ENCODE measurements at regions not wholly inside any gene's neighbourhood (a gene's known extent, or its start where the extent isn't known, plus 50 kb on each side); places are given as distances from the start of the nearest gene placed in this dataset.

GRCh38 chr14:73775339-73776193 lies 61.4 kb upstream of the PNMA1 start:
- WGBS, 2 donors = 69 to 74% methylated on average over 10 of the region's 10 CpGs
- Histone ChIP-seq H3K27ac (peak overlapping the region in 3 of 4 donors; percentile 42 to 69 (median 47)), H3K27me3 (no peaks in the 10 kb centered on the region), H3K36me3 (no peaks in the 10 kb centered on the region), H3K9me3 (no peaks in the 10 kb centered on the region), H3K4me3 (no peak overlapping the region), H3K4me1 (peaks cover 0 to 89% (median 61%) of the 10 kb centered on the region in 4 donors)
- no peak for DNase-seq (ENCODE audit: low spot score in 2 of 2)
- TF ChIP-seq EP300 (IDR thresholded peaks at IDR 0.05) (no peak), POLR2A (IDR thresholded peaks at IDR 0.05) (no peak)
- TF ChIP-seq, protein P1, sequence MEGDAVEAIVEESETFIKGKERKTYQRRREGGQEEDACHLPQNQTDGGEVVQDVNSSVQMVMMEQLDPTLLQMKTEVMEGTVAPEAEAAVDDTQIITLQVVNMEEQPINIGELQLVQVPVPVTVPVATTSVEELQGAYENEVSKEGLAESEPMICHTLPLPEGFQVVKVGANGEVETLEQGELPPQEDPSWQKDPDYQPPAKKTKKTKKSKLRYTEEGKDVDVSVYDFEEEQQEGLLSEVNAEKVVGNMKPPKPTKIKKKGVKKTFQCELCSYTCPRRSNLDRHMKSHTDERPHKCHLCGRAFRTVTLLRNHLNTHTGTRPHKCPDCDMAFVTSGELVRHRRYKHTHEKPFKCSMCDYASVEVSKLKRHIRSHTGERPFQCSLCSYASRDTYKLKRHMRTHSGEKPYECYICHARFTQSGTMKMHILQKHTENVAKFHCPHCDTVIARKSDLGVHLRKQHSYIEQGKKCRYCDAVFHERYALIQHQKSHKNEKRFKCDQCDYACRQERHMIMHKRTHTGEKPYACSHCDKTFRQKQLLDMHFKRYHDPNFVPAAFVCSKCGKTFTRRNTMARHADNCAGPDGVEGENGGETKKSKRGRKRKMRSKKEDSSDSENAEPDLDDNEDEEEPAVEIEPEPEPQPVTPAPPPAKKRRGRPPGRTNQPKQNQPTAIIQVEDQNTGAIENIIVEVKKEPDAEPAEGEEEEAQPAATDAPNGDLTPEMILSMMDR (IDR thresholded peaks at IDR 0.05) = no peak

DNA sequence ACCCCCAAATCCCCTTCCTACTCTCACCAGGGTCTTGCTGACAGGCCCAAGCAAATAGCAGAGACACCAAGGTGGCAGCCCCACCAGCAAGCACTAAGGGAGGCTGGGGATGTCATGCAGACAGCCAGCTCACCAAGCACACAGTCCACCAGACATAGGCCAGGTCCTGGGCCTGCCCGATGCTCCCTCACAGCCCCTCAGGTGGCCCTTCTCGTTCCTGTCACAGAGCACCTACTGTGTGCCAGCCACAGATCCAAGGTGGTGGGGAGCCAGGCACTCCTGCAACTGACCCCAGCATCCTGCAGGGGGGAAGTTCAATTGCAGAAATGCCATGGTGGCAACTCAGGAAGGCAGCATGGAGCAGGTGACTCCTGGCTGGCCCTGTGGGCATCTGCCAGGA lies 60.5 kb upstream of the PNMA1 start:
- Histone ChIP-seq H3K4me1 (peaks cover 0 to 92% (median 65%) of the 10 kb centered on the region in 4 donors), H3K27me3 (no peaks in the 10 kb centered on the region), H3K27ac (peak overlapping the region in 3 of 4 donors; percentile 45 to 54 (median 47)), H3K9me3 (no peaks in the 10 kb centered on the region), H3K36me3 (no peaks in the 10 kb centered on the region), H3K4me3 (no peak overlapping the region)
- no peak for TF ChIP-seq POLR2A (IDR thresholded peaks at IDR 0.05)
- no peak for DNase-seq (ENCODE audit: low spot score in 2 of 2)
- WGBS, 2 donors = 68 to 83% methylated on average over 2 of the region's 2 CpGs

DNA sequence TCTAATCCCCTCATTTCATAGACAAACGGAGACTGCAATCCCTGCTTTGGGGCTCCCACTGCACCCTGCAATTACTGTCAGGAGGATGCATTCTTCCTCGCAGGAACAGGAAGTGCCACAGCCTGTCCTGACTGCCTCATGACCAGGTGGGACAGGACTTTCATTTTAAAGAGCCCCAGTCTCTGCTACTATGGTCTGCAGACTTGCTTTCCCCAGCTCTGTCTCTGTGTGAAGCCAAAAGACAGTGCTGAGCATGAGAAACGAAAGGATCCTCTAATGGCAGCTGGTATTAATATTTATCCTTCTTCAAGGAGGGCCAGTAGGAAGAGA lies 60.0 kb upstream of the PNMA1 start:
- Histone ChIP-seq H3K9me3 (no peaks in the 10 kb centered on the region), H3K4me1 (peaks cover 0 to 97% (median 67%) of the 10 kb centered on the region in 4 donors), H3K27me3 (no peaks in the 10 kb centered on the region), H3K36me3 (no peaks in the 10 kb centered on the region), H3K27ac (peak overlapping the region in 3 of 4 donors; percentile 45 to 54 (median 47)), H3K4me3 (no peak overlapping the region)
- no peak for DNase-seq (ENCODE audit: low spot score in 2 of 2)
- WGBS, 2 donors = 42 to 63% methylated on average over 3 of the region's 3 CpGs
- TF ChIP-seq EP300 (IDR thresholded peaks at IDR 0.05) = no peak
- TF ChIP-seq, protein P1 (IDR thresholded peaks at IDR 0.05) = no peak
- TF ChIP-seq POLR2A (IDR thresholded peaks at IDR 0.05) = no peak

GRCh38 chr14:73773441-73774240 lies 59.5 kb upstream of the PNMA1 start:
- no peak for DNase-seq (ENCODE audit: low spot score in 2 of 2)
- 66 to 82% methylated on average over 11 of the region's 11 CpGs for WGBS, 2 donors
- peak overlapping the region in 3 of 4 donors; percentile 17 to 54 (median 45) for H3K27ac ChIP-seq

DNA sequence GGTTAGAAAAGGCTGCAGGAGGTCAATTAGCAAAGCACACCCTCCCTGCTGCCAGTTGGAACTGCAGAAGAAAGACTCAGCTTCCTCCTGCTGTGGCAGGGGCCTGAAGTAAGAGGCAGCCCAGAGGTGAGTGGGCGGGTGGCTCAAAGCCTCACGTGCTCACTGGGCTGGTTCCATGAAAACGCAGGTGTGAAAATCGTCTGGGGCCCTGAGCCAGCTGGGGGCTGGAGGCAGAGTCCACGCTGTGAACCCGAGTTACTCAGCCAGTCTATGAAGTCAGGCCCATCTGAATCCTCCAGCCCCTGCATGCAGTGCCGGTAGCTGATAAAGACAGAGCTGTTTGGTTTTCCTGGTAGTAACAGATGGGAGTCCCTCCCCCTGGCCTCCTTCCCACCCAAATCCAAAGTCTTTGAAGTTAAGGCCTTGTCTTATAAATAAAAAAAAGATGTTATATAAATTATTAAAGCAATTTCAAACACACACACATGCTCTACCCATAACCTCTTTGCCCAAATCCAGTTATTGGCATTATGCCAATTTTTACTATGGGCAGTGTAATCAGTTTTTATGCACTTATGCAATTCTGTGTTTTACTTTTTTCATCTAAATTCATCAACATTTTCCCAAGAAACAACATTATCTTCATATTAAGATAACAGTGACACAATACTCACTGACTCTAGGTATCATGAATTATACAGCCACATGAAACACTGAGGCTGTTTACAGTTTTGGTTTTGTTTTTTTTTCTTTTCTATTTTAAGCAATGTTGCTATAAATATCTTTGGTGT lies 57.9 kb upstream of the PNMA1 start:
- H3K4me1 ChIP-seq = peaks cover 0 to 99% (median 61%) of the 10 kb centered on the region in 4 donors
- H3K27ac ChIP-seq = peak overlapping the region in 3 of 4 donors; percentile 72 to 78 (median 76)
- TF ChIP-seq EP300 (IDR thresholded peaks at IDR 0.05) = peak in 1 of 2 donors; percentile 5
- TF ChIP-seq, protein P1 (IDR thresholded peaks at IDR 0.05) = no peak
- TF ChIP-seq POLR2A (IDR thresholded peaks at IDR 0.05) = no peak
- DNase-seq (ENCODE audit: low spot score in 2 of 2) = no peak
- H3K27me3 ChIP-seq = no peaks in the 10 kb centered on the region
- WGBS, 2 donors = 7% methylated on average over 7 of the region's 7 CpGs
- H3K9me3 ChIP-seq = no peaks in the 10 kb centered on the region
- no peak overlapping the region for H3K4me3 ChIP-seq
- no peaks in the 10 kb centered on the region for H3K36me3 ChIP-seq

More at GRCh38 chr14:73773441-73774240, 59.5 kb upstream of the PNMA1 start:
- H3K4me1 ChIP-seq = peaks cover 0 to 97% (median 65%) of the 10 kb centered on the region in 4 donors
- no peaks in the 10 kb centered on the region for H3K36me3 ChIP-seq
- no peak overlapping the region for H3K4me3 ChIP-seq
- H3K27me3 ChIP-seq = no peaks in the 10 kb centered on the region
- no peak for TF ChIP-seq POLR2A (IDR thresholded peaks at IDR 0.05)
- no peak for TF ChIP-seq EP300 (IDR thresholded peaks at IDR 0.05)
- TF ChIP-seq, protein P1 (IDR thresholded peaks at IDR 0.05) = no peak
- no peaks in the 10 kb centered on the region for H3K9me3 ChIP-seq
